ENCODE measurements at regions not wholly inside any gene's neighbourhood (a gene's known extent, or its start where the extent isn't known, plus 50 kb on each side); places are given as distances from the start of the nearest gene placed in this dataset.

DNA sequence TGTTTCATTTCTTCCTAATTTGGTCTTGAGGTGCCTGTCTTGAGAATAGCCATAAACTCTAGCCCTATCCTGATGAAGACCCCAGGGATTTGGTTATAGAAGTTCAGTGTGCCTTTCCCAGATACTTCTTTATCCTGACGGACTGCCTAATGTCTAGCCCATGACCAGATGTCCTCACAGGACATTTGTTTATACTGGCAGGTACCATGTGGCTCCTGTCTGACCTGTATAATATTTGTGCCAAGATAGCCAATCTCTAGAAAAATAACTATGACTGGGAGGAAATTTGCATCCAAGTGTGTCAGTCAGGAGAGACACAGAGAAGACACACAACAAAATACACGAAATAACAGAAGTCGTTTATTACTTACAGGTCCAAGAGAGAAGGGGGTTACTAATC is 69.2 kb upstream of the MIR17HG start:
- no peak for TF ChIP-seq GATA2 (IDR thresholded peaks at IDR 0.05; ENCODE audit: low read depth, low read length)
- no peak for TF ChIP-seq GATA3 (IDR thresholded peaks at IDR 0.05; ENCODE audit: low read depth, low read length)

All from SH-SY5Y (cell line).